ENCODE measurements at regions not wholly inside any gene's neighbourhood (a gene's known extent, or its start where the extent isn't known, plus 50 kb on each side); places are given as distances from the start of the nearest gene placed in this dataset.
A peak's percentile ranks its signal among the peaks of the same experiment; 100 is the strongest.

DNA sequence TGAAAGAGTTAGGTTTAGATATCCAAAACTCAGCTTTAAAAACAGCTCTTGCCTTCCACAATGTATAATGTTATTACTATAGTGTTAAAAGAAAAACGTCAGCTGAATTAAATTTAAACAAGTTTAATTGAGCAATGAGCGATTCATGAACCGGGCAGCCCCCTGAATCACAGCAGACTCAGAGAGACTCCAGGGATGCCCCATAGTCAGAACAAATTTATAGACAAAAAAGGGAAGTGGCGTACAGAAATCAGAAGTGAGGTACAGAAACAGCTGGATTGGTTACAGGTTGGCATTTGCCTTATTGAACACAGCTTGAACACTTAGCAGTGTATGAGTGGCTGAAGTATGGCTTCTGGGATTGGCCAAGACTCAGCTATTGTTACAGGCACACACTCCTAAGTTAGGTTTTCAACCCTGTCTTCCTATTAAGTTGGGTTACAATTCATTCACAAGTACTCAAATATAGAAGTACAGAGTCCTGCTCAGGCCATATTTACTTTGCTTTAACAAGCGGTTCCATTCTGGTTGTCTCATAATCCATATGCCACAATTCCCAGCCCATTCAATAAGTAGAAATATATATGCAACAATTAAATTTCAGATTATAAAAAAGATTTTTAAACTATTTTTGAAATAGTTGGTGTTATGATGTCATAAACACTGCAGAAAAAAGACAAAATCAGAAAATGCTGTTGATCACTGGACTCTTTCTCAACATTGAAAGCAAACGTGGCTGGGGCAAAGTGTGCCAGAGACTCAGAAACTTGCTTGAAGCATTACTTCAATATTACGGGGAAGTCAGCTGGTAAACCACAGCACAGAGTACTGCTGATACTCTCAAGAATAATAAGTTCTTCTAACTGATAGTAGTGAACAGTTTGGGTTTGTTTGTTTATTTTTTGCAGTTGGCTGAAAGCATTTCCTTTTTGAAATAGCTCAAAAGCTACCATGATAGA lies 459.7 kb downstream of the RAB28 start:
- no peak for DNase-seq

DNA sequence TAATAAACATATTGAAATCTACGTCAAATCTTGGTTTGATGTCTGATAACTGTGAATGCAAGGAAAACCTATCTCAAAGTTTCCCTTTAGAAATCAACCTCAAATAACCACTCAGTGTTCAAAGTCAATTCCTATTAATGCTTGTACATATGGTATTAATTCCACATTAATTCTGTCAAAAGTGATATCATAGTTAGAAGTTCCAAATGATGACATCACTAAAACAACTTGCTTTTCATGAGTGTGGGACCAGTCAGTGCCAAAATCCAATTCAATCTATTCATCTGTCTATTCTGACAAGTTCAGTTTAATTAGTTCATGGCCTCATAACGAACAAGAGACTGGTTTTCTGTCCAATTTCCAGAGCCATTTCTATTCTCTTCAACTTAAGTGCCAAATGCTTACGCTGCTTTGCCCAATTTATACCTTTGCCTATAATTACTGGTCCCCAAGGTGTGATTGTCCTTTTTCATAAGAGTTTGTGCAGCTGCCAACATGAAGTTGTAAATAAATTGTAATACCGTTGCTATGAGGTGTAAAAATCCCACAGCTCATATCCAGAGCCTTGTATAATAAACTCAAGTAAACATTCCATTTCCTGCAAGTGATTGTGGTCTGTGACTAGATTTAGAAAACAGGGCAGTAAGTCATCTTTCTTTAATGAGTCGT lies 476.2 kb downstream of the RAB28 start:
- DNase-seq, result peak; percentile 26

DNA sequence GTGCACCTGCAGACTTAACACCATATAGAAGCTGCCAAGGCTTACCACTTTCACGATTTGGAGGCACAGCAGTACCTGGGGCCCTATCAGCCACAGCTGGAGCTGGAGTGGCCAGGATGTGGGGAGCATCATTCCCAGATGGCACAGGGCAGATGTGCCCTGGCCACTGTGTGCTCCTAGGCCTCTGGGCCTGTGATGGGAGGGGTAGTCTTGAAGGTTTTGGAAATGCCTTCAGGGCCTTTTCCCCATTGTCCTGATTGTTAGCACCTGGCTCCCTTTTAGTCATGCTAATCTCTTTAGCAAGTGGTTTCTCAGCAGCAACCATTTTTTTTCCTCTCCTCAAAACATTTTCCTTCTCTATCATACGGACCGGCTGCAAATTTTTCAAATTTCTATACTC lies 490.2 kb downstream of the RAB28 start:
- no peak for DNase-seq

DNA sequence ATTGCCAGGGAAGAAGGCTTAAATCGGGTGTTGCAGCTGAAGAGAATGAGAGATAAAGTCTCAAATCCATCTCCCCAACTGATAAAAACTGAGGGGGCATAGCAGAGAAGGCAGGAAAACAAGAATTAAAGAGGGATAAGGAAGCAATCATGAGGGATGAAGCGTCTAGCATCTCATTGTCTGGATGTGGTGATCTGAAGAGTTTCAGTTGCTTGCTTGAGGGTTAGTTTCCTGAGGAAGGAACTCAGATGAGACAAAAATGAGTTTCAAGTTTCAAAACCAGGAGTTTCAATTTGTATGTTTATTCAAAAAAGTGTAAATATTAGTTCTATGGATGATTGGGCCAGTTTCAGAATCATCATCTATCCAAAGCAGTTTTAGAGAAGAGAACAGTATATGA lies 496.9 kb downstream of the RAB28 start:
- no peak for DNase-seq

DNA sequence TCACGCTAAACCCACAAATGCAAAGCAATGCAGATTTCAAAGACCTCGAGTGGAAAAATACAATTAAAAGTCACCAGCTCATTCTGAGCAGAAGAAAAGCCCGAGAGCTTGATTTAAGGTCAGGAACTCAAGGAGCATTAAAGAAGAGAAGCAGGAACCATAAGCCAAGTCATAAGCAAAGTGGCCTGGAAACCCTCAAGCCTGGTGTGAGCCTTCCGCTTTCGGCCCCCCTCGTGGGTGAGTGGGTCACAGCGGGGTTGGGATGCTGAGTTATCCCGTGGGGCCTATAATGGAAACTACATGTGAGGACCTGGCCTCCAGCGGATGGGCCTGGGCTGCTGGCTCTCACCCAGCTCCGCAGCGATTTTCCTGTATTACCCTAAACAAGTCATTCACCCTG lies 504.3 kb downstream of the RAB28 start:
- DNase-seq, result no peak

DNA sequence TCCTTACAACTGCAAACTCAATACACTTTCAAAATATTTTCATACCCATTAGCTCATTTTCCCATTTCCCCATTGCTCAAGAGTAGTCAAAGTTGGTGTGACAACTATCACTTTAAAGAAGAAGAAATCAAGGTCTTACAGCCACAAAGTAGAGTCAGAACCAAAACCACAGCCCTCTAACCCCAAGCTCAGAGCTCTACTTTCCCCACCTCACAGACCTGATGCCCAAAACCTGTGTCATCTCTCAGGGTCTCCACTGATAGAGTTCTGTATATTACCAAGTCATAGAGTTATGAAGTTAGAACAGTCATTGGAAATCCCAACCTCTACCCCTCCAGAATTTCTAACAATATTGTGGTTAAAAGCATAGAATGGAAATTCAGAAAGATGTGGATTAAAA lies 505.8 kb downstream of the RAB28 start:
- no peak for DNase-seq

DNA sequence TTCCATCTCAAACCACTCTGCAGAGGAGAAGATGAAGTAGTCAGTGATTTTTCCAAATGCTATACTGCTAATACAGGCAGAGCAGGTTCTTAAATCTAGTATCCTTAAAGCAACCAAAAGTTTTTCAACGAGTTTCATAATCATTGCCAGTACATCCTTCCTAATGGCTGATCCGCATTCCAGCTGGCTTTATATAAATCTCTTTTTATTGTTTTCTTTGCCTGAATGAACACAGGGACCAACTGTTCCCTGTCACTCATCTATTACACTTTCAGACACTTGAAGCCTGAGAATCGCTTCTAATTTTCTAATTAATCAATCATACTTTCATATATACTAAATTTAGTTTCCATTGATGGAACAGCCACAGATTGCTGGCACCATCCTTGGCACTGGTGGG lies 508.6 kb downstream of the RAB28 start:
- no peak for DNase-seq

DNA sequence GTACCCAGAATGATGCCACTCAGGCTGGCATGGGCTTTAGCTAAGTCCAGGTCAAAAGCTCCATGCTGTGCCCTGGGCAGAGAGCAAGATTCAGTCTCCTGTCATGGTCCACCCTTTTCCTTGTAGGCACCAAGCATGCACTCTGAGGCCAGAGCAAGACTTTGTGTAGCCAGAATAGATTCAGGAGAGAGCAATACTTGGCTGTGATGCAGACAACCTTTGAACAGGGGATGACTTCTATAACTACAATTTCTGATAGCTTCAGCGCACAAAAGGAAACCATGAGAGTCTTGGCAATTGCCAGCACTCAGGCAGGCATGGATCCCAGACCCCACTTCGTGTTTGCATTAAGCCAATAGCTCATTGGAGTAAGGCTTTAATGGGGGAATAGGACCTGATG lies 510.6 kb downstream of the RAB28 start:
- no peak for DNase-seq

DNA sequence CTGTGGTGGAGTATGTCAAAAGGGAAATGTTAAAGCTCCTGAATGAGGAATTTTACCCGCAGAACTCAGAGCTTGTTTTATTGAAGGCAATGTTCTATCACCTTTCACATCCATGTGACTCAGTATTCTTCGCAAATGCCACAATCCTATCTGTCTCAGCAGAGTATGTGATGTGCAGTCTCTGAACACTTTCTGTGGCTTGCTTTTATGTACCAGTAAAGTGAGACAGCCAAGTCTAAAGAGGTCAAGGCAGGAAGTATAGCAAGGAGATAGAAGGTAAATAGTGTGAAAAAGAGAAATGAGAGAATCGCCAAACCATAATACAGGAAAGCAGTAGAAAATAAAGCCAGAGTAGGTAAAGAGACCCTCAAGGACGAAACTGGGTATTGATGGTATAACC lies 515.8 kb downstream of the RAB28 start:
- no peak for DNase-seq

DNA sequence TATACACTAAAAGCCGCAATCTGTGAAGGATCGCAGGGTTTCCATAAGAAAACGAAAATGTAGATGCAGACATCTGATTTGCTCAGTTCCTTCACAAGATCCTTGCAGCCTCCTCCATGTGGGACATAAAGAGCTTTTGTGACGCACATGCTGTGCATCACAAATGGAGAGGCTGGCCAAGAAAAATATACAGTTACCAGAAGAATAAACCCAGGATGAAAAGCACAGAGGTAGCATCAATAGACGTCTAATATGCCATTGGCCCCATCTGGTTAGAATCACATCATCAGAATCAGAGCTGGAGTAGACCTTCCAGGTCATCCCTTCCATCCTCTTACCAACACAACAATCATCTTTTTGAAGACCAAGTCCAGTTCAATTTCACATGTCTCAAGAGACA lies 517.4 kb downstream of the RAB28 start:
- no peak for DNase-seq

DNA sequence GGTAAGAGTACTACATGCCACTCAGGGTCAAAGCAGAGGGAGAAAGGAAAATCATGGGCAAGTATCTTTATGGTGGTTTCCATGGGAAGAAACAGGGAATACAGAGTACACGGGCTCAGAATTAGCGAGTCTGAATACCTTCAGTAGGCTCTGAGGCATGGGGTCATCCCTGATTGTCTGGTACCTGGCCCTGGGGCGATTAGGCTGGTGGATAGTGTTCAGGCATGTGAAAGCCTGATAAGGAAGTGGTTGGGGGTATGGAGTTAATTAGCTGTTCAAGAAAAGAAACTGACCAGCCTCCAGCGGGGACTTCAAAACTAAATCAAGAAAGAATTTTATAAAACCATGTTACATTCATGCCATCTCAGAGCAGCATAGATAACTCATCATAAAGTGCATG lies 518.8 kb downstream of the RAB28 start:
- no peak for DNase-seq

DNA sequence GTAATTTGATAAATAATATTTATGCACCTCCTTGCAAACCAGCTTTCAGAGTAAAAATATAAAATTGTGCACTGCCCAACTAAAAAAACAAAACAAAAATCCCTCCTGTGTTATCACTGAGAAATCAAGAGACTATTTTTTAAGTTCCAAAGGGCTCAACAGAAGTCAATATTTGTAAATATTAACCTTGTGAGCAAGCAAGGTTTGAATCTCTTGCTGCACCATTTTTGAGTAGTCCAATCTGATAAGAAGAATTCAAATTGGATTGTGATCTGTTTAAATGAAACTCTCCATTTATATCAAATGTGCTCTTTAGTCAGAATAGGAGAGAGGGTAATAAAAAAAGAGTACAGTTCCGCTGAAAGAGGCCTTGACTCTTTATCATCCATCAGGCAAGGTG lies 520.2 kb downstream of the RAB28 start:
- DNase-seq, result no peak

DNA sequence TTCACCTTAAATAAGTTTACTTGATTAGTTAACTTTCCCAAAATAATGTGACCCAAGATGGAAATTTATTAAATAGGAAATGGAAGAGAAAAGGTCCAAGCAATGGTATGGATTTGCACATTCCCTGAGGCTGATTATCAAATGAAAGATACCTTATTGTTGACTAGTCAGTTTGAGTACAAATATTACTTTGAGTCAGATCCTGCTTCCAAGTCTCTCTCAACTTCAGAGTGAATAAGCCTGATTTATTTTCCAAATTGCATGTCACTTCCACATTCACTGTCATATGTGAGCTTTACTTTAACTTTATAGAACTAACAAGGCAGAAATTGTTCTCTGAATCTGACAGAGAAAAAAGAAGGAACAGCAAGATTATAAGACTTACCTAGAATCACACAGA lies 520.8 kb downstream of the RAB28 start:
- no peak for DNase-seq

DNA sequence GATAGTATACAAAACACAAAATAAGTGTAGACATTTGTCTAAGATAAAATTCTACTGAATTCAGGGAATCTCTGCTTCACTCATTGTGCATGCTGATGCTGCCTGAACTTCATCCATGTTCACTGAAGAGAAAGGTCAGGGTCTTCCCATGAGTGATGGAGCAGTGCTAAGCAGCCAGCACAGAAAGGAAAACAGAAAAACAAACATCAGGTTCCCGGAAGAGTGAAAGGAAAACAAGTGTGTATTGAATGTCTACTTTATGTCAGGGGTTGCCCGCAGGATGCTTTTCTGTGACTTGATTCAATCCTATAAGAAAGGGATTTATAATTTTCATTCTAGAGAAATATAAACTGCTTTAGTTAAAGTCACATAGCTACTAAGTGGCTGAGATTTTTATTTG lies 522.4 kb downstream of the RAB28 start:
- DNase-seq, result no peak

DNA sequence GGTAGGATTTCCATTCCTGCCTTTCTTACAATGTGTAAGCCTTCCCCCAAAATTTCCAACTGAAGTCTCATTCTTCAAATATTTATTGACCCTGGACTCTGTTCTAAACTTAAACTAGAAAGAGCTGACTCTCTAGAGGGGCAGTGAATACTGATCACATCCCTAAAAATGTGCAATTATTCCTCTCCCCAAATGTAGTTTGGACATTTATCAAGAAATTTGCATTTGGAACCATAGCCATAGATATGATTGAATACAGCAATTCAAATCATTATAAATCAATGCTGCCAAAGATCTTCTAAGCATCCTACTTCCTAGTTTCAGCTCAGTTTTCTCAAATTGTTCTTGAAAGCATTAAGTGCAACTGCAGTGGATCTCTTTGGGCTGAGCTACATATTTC lies 525.7 kb downstream of the RAB28 start:
- DNase-seq, result no peak

DNA sequence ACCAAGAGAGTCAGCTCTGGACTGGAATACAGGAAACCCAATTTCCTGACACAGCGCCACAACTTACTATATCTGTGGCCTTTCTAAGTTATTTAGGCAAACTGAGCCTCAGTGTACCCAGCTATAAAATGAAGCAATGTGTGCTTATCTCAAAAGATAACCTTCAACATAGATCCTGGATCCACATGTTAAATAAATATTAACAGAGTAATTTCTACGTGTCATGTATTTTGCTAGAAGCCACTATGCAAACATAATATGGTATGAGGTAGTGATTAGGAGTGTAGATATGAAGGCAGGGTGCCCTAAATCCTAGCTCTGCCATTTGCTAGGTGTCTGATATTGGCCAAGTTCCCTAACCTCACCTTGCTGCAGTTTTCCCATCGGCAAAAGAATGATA lies 527.0 kb downstream of the RAB28 start:
- DNase-seq, result no peak

DNA sequence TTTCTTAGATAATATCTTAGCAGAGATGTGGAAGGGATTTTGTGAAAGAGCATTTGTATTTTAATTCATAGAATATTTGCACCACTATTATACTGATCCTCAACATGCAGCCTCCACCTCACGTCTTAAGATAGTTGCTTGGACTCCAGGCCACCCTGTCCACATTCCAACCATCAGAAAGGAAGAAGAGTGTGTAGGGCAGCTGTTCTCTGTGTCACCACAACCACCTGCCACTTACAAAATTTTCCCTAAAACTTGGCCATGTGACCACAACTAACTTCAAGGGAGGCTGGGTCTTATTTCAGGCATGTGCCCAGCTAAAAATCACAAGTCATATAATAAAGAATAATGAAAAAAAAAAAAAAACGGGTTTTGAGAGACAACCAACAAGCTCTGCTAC lies 528.1 kb downstream of the RAB28 start:
- no peak for DNase-seq

DNA sequence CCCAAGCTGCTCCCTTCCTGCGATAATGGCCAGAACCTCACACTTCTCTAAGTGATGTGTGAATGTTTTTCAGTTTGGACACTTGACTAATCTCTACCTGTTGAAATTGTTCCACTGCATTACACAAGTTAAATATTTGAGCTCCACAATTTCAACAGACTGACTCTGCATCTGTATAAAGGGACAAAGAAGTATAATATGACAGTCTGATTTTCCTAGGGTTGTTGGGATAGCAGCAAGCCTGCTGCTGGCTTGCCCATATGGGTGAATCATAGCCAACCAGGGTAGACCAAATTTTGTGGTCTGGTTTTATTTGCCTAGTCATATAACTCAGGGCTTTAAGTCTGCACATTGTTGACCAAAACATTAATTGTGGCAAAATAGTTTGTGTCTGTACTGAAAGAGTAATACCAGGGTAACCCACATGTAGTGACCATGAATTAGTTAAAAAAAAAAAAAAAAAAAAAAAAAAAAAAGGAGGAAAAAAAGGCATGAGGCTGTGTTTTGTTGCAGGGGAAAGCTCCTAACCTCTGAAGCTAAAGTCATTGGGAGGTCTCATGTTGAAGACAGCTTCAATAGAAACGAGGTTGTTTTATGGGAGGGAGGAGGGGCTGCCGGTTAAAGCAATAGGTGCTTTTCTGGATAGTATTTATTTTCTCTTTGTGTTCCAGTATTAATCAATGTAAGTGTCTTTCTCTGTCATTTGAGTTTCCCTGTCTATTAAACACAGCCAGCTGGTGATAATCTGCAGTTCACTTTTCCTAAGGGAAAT lies 534.2 kb downstream of the RAB28 start:
- DNase-seq, result no peak

DNA sequence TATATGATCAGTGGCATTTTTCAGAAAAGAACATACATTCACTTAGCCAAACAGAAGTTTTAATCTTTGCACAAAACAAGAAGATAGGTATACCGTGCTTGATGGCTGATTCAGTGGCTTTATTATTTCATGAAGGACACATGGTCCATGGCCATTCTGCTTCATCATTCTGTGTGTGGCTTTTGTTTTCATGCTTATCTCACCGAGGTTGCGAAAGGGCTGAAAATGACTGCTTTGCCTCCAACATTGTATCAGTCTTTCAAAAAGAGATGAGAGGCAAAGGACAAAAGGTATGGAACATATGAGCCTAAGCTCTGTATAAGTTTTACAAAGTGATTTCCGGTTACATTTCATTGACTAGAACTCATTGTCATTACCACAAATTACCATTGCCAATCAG lies 541.1 kb downstream of the RAB28 start:
- DNase-seq, result no peak

DNA sequence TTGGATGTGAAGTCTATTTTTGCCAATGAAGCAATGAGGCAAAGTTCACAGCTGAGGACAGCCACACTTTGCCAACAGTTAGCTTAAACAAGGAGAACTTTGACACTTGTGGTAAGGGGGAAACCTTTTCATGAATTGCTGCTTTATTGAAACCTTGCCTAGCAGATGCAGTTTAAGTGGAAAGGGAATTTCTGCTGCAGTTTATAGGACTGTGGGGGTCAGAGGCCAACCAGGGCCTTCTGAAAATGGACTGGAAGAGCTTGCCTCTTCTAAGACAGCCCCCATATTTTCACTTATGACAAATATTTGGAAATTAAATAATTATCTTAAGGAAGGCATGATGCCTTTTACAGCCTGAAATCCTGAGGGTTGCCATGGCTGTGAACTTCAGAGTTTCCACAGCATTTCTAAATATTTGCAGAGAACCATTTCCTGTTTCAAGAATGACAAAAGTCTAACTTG lies 550.3 kb downstream of the RAB28 start:
- no peak for DNase-seq

DNA sequence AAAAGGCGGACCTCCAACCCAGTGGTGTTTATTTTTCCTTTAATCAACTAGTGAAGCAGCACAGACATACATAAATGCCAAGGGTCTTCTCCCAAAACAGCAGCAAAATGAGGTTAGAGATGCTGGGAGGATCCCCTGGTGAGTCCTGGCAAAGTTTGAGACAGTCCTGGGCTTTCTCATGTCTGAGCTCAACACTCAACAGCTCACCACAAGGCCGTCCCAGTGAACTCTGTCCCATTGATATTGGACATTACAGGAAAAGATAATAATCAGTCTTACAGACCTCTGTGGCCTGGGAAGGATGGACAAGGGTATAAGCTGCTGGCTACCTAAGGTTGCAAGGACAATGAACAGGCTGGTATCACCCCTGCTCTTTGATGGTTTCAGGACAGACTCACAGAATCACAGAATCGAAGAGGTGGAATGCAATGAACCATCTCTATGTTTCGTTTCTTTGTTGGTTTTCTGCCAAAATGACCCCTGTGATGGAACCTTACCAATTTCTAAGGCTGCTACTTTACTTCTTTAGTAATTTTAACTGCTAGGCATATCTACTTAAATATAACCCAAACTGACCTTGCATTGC lies 551.8 kb downstream of the RAB28 start:
- no peak for DNase-seq

DNA sequence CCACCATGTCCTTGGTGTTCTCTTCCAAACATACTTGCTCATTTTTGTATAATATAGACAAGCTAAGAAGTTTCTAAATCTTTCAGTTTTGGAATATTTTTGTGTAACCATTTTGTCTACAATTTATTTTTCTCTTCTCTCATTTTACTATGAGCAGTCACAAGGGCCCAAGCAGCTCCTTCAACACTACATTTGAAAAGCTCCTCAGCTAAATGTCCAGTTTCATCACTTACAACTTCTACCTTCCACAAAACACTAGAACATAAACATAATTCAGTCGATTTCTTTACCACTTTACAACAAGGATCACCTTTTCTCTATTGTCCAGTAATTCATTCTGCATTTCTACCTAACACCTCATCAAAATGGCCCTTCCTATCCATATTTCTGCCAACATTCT lies 554.4 kb downstream of the RAB28 start:
- no peak for DNase-seq

DNA sequence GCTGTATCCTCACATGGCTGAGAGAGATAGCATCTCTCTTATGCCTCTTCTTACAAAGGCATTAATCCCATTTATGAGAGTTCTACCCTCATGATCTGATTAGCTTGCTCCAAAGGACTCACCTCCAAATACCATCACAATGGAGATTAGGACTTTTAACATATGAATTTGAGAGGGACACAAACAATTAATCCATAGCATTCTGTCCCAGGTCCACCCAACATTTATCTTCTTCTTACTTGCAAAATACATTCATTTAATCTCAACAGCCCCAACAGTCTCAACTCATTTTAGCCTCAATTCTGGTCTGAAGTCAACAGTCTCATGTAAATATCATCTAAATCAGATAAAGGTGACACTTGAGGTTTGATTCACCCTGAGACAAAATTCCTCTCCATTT lies 555.4 kb downstream of the RAB28 start:
- DNase-seq, result no peak

All from NCI-H1105 treated with DMSO at 0.1 percent for 48 hours (cell line).